Left colon (tissue), 2 donors: ENCODE measurements at regions not wholly inside any gene's neighbourhood (a gene's known extent, or its start where the extent isn't known, plus 50 kb on each side); places are given as distances from the start of the nearest gene placed in this dataset.
"Not testable (repeated sequence)": the region's sequence is repeated elsewhere in the genome, so short reads cannot be mapped to it uniquely, and the experiment has no call there.

Experiments used
- ATAC-seq: fragments of 200-7000 bp; cut with Tn5 transposase; one replicate; pipeline ENCODE4 v1.9.1; 2020; ENCODE audit warnings: mild to moderate bottlenecking, moderate library complexity
- DNase-seq, 2 donors: peaks; one replicate each; pipeline ENCODE4 v3.0.0-alpha.2; 2020
- intact Hi-C, 2 donors: fragments of 100-400 bp; cut with DNase I in 1 of 2; cut with micrococcal nuclease in 1 of 2; formaldehyde crosslinking; loops; one replicate each; pipeline versions ENCODE4 v1.11.2 to v1.14.0; 2022; cut with DNase I, micrococcal nuclease
- donor health status: DM: no; HTN: no; CAD: no.
- donor health status: DM: yes; HTN: yes; CAD: no.

DNA sequence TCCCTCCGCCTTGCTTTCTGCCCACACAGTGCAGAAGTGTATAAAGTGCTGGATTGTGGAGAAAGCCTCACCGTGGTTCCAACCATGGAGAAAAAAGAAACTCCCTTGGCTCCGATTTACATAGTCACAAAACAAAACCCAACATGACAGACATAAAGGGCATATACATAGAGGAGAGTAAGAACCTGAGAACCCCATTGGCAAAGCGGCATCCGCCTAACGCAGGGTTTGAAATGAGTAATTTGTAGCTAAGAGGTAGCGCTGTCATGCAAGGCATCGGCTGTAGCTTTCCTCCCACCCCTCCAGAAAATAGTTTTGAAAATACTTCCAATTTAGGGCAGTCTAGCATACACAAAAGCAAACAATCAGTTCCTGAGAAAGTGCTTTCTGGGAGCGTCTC lies 126.0 kb upstream of the NRBF2 start:
- ATAC-seq (no peak), DNase-seq (no peak)
- intact Hi-C loops = no loop called here

DNA sequence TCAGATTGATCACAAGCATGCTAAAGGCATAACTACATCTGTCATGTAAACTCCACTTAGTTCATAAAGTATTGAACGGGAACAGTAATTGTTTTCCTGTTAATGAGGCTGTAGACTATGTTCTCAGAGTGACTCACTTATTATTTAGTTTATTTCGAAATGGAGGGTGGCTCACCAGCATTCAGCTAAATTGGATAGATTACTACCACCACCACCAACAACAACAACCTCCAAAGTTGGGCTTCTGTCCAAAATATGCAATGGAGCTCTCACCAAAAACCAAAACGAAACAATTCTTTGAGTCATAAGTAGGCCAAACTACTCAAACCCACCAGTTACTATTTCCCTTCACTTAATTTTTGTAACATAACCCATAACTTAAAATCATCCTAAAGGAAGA lies 127.9 kb upstream of the NRBF2 start:
- ATAC-seq = no peak
- no peak for DNase-seq
- intact Hi-C loops = no loop called here

DNA sequence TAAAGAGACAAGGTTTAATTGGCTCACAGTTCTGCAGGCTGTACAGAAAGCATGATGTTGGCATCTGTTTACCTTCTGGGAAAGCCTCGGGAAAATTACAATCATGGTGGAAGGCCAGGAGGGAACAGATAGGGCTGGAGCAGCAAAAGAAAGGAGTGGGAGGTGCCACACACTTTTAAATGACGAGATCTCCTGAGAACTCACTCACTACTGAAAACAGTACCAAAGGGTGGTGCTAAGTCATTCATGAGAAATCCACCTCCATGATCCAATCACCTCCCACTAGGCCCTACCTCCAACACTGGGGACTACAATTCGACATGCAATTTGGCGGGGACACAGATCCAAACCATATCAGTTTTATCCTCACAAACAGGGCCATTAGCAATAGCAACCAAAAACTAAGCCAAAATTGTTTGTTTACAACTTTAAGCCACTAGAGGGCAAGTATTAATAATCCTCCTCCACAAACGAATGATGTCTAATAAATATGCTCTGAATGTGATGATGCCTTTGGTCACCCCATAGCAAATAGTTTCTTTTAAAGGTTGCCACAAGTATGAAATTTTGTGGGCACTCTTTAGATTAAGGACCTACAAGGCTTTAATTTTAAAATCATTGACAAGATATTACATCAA lies 129.2 kb upstream of the NRBF2 start:
- DNase-seq (no peak), ATAC-seq (no peak)
- intact Hi-C loops = no loop called here

DNA sequence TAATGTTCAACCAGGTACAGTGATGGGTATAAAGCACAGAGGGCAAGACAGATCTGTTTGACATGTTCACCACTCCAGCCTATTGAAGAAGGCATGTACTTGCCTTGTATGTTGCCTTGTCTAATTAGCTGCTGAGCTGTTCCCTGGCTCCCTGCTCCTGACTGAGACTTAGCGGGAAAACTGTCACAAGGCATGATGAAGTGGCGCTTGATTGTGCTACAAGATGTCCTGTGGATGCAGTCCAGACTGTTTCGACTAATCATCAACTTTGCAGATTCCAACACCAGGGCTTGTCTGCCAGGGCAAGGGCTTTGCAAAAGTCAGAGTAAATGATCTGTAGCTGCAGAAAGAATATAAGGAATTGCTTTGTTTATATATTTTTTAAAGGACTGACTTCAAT lies 136.2 kb upstream of the NRBF2 start:
- DNase-seq = no peak
- intact Hi-C loops = no loop called here

DNA sequence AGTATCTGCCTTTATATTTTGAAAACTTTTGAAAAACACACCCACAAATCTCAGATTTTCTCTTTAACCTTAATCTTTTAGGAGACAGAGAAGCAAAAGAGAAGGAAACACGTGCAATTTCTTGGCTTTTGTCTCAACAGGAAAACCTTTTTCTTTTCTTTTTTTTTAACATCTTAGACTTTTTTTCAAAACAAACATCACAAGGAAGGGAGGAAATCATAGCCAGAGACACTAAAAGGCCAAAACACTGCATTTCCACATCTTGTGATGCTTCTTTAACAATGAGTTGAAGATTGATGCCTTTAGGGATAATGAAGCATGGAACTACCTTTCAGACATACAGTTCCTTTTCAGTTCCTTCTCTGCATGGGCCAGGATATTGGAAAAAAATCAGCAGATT lies 136.6 kb upstream of the NRBF2 start:
- intact Hi-C loops = no loop called here
- ATAC-seq (no peak), DNase-seq (no peak)

More for the DNA sequence above, 136.2 kb upstream of the NRBF2 start:
- no peak for ATAC-seq

DNA sequence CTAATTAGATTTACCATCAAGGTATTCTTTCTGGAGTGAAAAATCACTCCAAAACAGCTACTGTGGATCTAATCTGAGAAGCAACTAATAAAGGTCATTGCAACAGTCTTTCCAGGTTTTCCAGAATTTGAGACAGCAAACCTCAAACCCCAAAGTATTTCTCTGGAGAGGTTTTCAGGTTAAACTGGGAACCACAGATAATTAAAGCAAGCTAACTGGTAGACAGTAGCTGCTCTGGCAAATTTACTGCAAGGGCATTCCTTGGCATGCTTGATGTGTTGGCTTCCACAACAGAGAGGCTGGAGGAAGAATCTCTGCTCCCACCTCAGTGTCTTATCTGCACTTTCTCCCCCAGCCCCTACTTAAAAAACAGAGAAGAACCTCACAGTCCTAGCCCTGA lies 140.0 kb upstream of the NRBF2 start:
- ATAC-seq (no peak), DNase-seq (no peak)
- intact Hi-C loops = no loop called here

DNA sequence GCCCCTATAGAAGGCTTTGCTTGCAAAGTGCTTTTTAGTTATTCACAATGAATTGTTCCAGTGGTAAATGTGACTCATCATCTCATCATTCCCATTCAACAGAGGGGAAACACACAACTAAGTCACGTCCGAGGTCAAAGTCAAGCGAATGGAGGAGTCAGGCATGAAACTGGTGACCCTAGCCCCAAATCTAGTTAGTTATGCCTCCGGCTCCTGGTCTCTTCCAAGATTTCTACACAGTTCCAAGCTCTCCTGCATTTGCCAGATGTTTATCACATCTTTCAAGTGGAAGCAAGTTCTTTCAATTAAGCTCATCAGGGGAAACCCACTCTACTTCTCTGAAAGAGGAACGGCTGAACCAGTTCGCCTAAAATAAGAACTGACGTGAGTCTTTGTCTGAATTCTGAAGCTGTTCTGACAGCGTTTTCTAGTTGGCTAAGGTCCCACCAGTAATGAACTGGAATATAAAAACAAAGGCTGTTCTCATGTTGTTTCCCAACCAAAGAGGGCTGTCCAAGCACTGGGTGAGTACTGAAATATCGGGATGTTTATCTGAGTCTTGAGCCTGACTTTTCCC lies 140.9 kb upstream of the NRBF2 start:
- ATAC-seq (no peak), DNase-seq (no peak)
- intact Hi-C loops = no loop called here

DNA sequence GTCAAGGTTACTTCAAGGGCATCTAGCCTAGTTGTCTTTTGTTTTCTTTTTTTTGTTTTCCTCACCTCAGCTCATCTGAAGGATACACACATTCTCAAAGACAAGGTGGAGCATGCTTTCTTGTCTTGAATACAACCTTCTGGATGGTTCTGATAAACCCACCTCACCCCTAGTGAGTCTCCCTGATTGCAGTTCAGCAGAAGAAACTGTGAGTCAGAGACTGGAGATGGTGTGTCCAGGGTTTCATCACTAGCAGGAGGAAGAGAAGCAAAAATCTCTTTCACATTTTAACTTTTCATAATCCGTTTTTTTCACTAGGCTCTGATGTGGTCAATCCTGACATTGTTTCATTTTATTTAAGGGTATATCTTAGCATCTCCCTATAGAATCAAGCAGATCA lies 143.0 kb upstream of the NRBF2 start:
- ATAC-seq (no peak), DNase-seq (no peak)
- intact Hi-C loops = no loop called here

DNA sequence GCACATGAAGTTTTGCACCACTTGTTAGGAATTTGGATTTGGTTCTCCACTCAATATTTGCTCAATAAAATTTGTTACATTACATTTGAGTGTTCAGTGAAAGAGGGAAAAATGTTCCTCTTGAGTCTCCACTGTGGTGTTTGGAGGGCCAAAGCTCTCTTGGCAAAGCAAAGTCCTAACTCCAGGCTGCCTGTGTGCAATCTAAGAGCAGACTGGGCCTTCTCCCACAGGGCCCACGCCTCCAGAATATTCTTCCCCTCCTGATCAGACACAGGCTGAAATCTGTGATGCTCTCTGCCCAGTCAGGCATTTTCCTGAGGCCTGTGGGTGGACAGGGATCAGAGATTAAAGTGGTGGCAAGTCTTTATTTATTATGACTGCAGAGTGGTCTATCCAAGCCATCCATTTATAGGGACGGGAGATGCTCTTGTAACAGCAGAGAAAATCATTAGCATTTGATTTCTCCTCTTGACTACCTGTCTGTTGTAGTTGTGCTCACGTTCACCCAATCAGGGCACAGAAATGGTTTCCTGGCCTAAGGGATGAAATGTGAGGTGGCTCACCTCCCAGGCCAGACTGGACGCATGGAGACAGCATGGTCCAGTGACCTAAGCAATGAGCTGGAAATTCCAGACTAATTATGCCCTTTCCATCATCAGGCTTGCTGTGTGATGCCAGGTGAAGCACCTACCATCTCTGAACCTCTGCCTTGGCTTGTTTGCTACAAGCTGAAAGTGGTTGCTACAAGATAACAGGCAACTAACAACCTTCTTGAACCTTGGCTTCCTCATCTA lies 147.1 kb upstream of the NRBF2 start:
- DNase-seq (no peak), ATAC-seq (no peak)
- intact Hi-C loops = no loop called here

DNA sequence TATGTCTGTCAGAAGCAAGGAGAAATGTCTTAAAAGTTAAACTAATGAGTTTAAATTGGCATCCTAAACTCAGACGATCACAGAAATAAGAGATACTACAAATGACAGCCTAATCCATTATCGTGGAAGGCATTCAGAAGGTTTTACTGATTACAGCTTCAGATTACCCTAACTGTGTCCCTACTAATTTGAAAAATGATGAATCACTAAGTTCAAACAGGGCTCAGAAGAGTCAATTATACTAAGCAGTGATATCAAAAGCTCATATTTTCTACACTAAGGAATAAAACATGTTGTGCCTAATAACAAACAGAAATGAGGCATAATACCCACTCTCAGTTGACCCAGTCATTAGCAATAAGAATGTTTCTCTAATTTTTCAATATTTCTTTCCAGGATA lies 152.0 kb upstream of the NRBF2 start:
- DNase-seq = no peak
- ATAC-seq = no peak
- intact Hi-C loops = no loop called here

DNA sequence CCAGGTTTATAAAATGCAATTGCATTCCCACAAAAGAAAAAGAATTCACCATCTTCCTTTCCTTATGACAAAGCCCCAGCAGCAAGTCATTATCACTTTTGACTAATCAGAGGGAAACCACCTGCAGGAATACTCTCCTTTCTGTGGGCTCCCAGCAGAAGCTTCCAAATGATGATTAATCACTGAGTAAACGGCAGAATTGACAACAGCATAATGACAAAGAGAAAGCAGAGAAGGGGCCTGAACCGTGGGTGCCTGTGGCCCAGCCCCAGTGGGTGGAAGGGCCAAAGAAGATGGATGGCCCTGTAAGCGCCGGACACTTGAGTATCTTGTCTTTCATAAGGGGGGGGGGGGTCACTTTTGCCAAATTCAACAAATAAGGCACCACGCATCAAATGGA lies 152.4 kb upstream of the NRBF2 start:
- intact Hi-C loops = no loop called here
- DNase-seq (no peak), ATAC-seq (no peak)

DNA sequence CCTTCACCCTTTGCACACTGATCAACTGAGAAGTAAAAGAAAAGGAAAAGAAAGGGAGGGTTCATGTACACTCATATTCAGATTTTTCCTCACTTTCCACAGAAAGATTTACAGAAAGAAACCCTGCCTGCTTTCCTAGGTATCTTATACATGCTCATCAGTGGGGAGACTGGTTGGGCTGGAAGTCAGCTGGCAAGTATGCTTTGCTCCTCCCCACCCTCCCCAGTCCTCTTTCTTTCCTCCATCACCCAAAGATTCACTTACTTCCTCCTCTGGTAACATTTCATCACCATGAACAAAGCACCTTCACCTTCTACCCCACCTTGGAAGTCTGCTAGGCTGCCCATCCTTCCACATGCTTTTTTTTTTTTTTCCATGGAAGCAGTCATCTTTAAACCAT lies 153.2 kb upstream of the NRBF2 start:
- no peak for ATAC-seq
- intact Hi-C loops = no loop called here
- no peak for DNase-seq

DNA sequence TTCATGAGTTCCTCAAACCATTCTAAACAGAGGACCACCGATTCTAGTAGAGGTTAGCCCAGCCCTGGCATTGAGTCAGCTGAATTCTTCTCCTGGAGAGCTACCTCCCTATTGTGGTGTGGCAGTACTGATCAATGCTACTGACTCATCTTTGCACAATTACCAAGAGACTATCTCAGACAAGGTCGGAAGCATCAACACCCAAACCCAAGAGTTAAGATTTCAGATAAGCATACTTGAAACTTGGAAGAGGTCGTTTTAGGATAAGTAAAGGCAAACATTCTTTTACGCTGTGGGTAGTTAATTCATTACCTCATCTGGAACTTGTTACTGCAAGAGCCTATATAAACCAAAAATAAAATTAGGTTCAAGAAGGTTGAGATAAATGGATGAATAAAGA lies 154.6 kb upstream of the NRBF2 start:
- intact Hi-C loops = no loop called here
- DNase-seq = no peak
- ATAC-seq = no peak

DNA sequence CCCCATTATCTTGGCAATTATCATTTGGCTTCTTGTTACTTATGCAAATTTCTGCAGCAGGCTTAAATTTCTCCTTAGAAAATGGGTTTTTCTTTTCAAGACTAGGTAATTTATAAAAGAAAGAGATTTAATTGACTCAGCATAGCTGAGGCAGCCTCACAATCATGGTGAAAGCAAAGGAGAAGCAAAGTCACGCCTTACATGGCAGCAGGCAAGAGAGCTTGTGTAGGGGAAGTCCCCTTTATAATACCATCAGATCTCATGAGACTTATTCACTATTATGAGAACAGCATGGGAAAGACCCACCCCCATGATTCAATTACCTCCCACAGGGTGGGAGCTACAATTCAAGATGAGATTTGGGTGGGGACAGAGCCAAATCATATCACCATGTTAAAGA lies 158.3 kb upstream of the NRBF2 start:
- intact Hi-C loops, DNase-seq, ATAC-seq: not testable (repeated sequence)

DNA sequence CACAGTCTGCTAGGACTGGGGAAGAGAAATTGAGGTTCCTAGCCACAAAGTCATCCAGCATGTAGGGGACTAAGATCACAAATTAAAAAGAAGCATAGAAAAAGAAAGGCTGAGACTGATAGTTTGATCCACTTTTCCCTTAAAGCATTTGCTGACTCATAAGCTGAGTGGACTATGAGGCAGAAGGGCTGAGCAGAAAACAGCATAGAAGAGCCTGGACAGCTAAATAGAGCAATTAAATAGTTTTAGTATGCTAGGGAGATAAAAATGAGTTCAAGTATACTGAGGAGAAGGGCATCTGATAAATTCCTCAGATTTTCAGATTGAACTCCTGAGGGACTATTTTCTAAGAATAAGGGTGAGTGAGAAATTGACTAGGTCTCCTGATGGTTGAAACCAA lies 155.9 kb upstream of the EGR2 start:
- DNase-seq = no peak
- ATAC-seq = no peak
- intact Hi-C loops = no loop called here

DNA sequence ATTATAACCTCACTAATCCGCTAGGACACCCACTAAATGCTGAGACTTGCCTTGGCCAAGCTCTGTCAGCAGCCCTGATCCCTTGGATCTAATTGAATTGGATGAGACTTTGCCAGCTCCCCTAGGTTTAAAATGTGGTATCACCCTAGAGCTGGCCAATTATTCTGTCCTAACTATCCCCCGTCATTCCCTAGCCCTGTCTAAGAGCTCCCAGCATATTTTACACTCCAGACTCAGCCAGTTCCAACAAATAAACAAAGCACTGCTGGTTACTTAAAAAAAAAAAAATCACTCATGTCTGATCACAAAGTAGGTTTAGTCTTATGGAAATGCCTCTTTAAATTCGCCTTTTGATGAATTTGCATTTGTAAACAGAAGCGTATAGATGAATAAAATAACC lies 147.9 kb upstream of the EGR2 start:
- intact Hi-C loops = no loop called here
- ATAC-seq (no peak), DNase-seq (no peak)

DNA sequence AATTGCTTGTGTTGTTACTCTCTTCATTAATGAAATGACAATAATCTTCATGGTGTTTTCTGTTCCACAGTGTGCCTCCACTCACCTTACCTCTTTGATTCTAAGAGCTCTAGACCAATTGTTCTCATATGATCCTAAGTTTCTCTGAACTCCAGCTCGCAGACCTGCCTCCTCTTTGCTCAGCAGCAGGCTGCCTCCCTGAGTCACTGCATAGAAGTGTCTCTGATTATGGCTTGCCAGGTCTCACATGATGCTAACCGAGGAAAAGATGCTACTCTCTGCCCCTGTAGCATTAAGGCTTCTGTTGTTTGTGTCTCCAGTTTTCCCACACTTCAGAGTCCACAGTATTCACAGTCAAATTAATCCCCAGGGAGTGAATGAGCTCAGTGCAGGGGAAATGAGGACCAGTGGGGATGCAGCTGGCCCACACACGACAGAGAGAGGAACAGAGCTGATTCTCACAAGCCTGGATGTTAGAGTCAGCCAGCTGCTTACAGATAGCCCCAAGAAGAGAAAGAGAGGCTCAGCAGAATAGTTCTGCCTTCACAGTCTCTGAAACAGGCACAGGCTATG lies 145.9 kb upstream of the EGR2 start:
- intact Hi-C loops = no loop called here
- no peak for DNase-seq
- no peak for ATAC-seq

DNA sequence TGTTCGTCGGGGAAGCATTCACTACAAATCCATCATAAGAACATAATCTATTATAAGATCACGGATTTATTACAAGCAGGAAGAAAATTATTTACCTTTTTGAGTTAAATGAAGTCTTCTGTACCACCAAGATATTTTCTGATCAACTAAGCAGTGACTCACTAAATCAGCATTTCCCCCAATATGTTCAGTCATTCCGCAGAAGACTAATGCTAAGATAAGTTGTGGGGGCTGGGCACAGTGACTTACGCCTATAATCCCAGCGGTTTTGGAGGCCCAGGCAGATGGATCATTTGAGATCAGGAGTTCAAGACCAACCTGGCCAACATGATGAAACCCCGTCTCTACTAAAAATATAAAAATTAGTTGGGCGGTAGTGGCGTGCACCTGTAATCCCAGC lies 144.2 kb upstream of the EGR2 start:
- intact Hi-C loops = no loop called here
- no peak for ATAC-seq

DNA sequence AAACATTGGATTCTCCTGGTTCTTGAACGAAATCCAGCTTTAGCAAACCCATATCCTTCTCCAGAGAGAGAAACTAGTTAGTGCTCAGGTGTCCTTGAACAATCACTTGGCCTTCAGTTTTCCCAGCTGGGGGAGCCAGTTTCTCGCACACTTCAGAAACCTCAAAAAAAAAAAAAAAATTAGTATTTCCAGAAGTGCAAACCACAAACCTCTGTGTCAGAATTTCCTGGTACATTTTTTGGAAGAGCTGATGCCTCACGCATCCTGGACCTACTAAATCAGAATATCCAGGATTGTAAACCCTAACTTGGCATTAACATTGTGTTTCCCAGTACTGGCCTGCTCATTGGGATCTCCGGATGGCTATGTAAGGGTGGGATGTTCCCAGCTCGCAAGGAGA lies 143.4 kb upstream of the EGR2 start:
- DNase-seq = no peak
- intact Hi-C loops = no loop called here
- no peak for ATAC-seq

More for the DNA sequence above, 144.2 kb upstream of the EGR2 start:
- no peak for DNase-seq

DNA sequence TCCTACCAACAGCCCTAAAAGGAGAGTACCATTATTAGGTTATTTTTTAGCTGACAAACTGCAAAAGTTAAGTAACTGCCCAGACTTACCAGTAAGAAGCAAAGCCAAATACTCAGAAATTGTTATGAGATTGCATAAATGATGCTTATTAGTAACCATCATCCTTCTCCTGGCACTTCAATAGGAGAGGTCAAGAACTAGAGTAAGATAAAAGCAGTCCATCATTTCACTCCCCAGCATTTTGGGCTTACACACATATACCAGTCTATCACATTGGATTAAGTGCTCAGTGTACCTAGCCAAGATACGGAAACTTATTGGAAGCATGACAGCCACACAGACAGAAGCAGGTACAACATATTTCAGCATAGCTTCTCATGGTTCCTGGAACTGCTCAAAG lies 142.8 kb upstream of the EGR2 start:
- ATAC-seq (no peak), DNase-seq (no peak)
- intact Hi-C loops = no loop called here
